OCI-LY3 (cell line): ENCODE measurements at regions not wholly inside any gene's neighbourhood (a gene's known extent, or its start where the extent isn't known, plus 50 kb on each side); places are given as distances from the start of the nearest gene placed in this dataset.

ENCODE experiments used
- CTCF ChIP-seq: fragments of 200-600, 300-600 bp; sonication (generic); IDR thresholded peaks from 2 replicates; pipeline ENCODE4 v1.5.1; 2014; ENCODE audit warnings: antibody characterized with exemption, low read length, low read depth
- EZH2phosphoT487 ChIP-seq: fragments of 200-600 bp; shearing (Covaris generic); IDR thresholded peaks from 2 replicates; pipeline ENCODE4 v1.6.1; 2018; ENCODE audit warnings: antibody characterized with exemption, mixed run types, low read depth

GRCh38 chr11:133746663-133747306 is 98.5 kb downstream of the SPATA19 start:
- TF ChIP-seq CTCF (no peak), EZH2phosphoT487 (no peak)
